CD14-positive monocyte (primary cell): ENCODE measurements at regions not wholly inside any gene's neighbourhood (a gene's known extent, or its start where the extent isn't known, plus 50 kb on each side); places are given as distances from the start of the nearest gene placed in this dataset.
A peak's percentile ranks its signal among the peaks of the same experiment; 100 is the strongest.

Experiments used
- DNase-seq, 3 donors: peaks; one replicate each; pipeline ENCODE4 v3.0.0-alpha.2; 2011 to 2022
- H2AFZ ChIP-seq: 2 replicates; pipeline ENCODE4 v1.6.0; 2012; ENCODE audit warnings: mild to moderate bottlenecking, low read depth, low read length, inconsistent platforms; ENCODE audit not compliant: insufficient read depth, poor library complexity, severe bottlenecking
- H3K27ac ChIP-seq, 2 donors: 1 replicate in 1 of 2; 2 replicates in 1 of 2; pipeline ENCODE4 v1.5.1; 2012 to 2013; ENCODE audit warnings: low read length in 2 of 2, control low read depth in 1 of 2, inconsistent platforms in 1 of 2, low read depth in 1 of 2, mild to moderate bottlenecking in 1 of 2
- H3K27me3 ChIP-seq, 2 donors: one replicate each; pipeline versions ENCODE4 v1.6.0 to v1.6.1; 2011 to 2013; ENCODE audit warnings: low read length in 2 of 2; ENCODE audit not compliant: control insufficient read depth in 2 of 2, insufficient read depth in 2 of 2
- H3K36me3 ChIP-seq, 2 donors: replicated peaks in 1 of 2; 1 replicate in 1 of 2; 2 replicates in 1 of 2; pipeline versions ENCODE4 v1.5.1 to v1.6.1; 2012 to 2013; ENCODE audit warnings: low read length in 2 of 2, control low read depth in 1 of 2, inconsistent platforms in 1 of 2, mild to moderate bottlenecking in 1 of 2; ENCODE audit not compliant: insufficient read depth in 2 of 2, control insufficient read depth in 1 of 2
- H3K4me1 ChIP-seq, 2 donors: 1 replicate in 1 of 2; 2 replicates in 1 of 2; pipeline versions ENCODE4 v1.5.1 to v1.6.1; 2012 to 2013; ENCODE audit warnings: low read length in 2 of 2, control low read depth in 1 of 2, inconsistent platforms in 1 of 2, mild to moderate bottlenecking in 1 of 2, moderate library complexity in 1 of 2; ENCODE audit not compliant: insufficient read depth in 2 of 2, control insufficient read depth in 1 of 2
- H3K4me2 ChIP-seq: replicated peaks from 2 replicates; pipeline ENCODE3; 2012; ENCODE audit warnings: low read length, moderate library complexity, mild to moderate bottlenecking; ENCODE audit not compliant: poor library complexity, severe bottlenecking; ENCODE audit errors: extremely low read depth
- H3K4me3 ChIP-seq, 3 experiments: fragments of 200-600 bp in 1 of 3; sonication (generic) in 1 of 3; replicated peaks in 1 of 3; 1 replicate in 2 of 3; 2 replicates in 1 of 3; pipeline ENCODE4 v1.5.1; 2011 to 2013; ENCODE audit warnings: low read length in 3 of 3, mild to moderate bottlenecking in 3 of 3, control low read depth in 2 of 3, low read depth in 2 of 3, inconsistent platforms in 1 of 3, moderate library complexity in 1 of 3
- H3K79me2 ChIP-seq: 2 replicates; pipeline ENCODE4 v1.6.0; 2012; ENCODE audit warnings: mild to moderate bottlenecking, control low read depth, inconsistent platforms, low read length, moderate library complexity; ENCODE audit not compliant: insufficient read depth
- H3K9ac ChIP-seq: 2 replicates; pipeline ENCODE4 v1.6.0; 2017; ENCODE audit warnings: low read length, mild to moderate bottlenecking; ENCODE audit not compliant: insufficient read depth, poor library complexity, severe bottlenecking
- H3K9me3 ChIP-seq, 2 donors: replicated peaks in 1 of 2; 1 replicate in 1 of 2; 2 replicates in 1 of 2; pipeline versions ENCODE4 v1.5.1 to v1.6.1; 2012 to 2013; ENCODE audit warnings: low read length in 2 of 2, control low read depth in 1 of 2; ENCODE audit not compliant: control insufficient read depth in 1 of 2, insufficient read depth in 1 of 2
- H4K20me1 ChIP-seq: 2 replicates; pipeline ENCODE4 v1.6.0; 2012; ENCODE audit warnings: mild to moderate bottlenecking, low read length, control low read depth, moderate library complexity; ENCODE audit not compliant: insufficient read depth
- H3K27ac Mint-ChIP-seq, 7 donors: one replicate each; pipeline ENCODE4 v1.8.0; 2020; ENCODE audit warnings: mild to moderate bottlenecking in 7 of 7, mixed read lengths in 7 of 7, moderate library complexity in 6 of 7, inconsistent platforms in 2 of 7
- H3K27me3 Mint-ChIP-seq, 3 donors: one replicate each; pipeline ENCODE4 v1.8.0; 2021 to 2022; ENCODE audit warnings: low read depth in 3 of 3, mild to moderate bottlenecking in 3 of 3, mixed read lengths in 3 of 3, moderate library complexity in 3 of 3, inconsistent platforms in 1 of 3
- H3K36me3 Mint-ChIP-seq, 2 donors: one replicate each; pipeline ENCODE4 v1.8.0; 2020; ENCODE audit warnings: mixed read lengths in 2 of 2, inconsistent platforms in 1 of 2, mild to moderate bottlenecking in 1 of 2
- H3K4me1 Mint-ChIP-seq: one replicate; pipeline ENCODE4 v1.8.0; 2020; ENCODE audit warnings: mild to moderate bottlenecking, mixed read lengths
- H3K4me3 Mint-ChIP-seq, 2 donors: one replicate each; pipeline ENCODE4 v1.8.0; 2020; ENCODE audit warnings: mild to moderate bottlenecking in 2 of 2, mixed read lengths in 2 of 2, moderate library complexity in 1 of 2
- H3K9me3 Mint-ChIP-seq, 7 donors: one replicate each; pipeline ENCODE4 v1.8.0; 2020 to 2022; ENCODE audit warnings: mixed read lengths in 7 of 7, mild to moderate bottlenecking in 6 of 7, moderate library complexity in 6 of 7, inconsistent platforms in 2 of 7
- WGBS: methylation state at CpG from one replicate; pipeline ENCODE4 v1.1.5; 2013; ENCODE audit warnings: missing lambda C conversion rate; ENCODE audit not compliant: insufficient coverage; 5-methylcytosine and 5-hydroxymethylcytosine counted together
- intact Hi-C, 2 donors: fragments of 100-400 bp; cut with micrococcal nuclease; formaldehyde crosslinking; loops; one replicate each; pipeline versions ENCODE4 v1.15.0 to v1.15.1; 2023
- TF ChIP-seq, protein P1 (sequence below): fragments of 200-600 bp; IDR thresholded peaks from one replicate; pipeline ENCODE4 v1.8.0; 2022; ENCODE audit warnings: antibody characterized with exemption, mild to moderate bottlenecking

DNA sequence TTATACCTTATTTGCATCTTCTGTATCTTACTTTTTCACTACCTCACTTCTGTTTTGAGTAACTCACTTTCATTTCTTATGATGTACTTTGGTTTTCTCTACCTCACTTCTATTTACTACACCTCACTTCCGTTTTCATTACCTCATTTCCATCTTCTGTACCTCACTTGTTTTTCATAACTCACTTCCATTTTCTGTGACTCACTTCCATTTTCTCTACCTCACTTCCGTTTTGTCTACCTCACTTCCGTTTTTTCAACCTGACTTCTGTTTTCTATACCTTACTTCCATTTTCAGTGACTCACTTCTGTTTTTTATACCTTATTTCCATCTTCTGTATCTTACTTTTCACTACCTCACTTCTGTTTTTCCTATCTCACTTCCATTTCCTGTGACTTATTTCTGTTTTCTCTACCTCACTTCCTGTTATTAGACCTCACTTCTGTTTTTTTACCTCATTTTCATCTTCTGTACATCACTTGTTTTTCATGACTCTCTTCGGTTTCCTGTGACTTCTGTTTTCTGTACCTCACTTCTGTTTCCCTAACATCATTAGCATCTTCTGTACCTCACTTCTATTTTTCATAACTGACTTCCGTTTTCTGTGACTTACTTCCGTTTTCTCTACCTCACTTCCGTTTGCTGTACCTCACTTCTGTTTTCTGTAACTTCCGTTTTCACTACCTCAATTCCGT is 493.1 kb upstream of the AKR1E2 start:
- Histone ChIP-seq H3K27ac (peak overlapping the region; percentile 30 to 72), H4K20me1 (no peaks in the 10 kb centered on the region), H3K27me3 (no peaks in the 10 kb centered on the region), H3K79me2 (no peaks in the 10 kb centered on the region), H3K4me3 (no peak overlapping the region), H3K36me3 (no peaks in the 10 kb centered on the region), H3K4me1 (no peaks in the 10 kb centered on the region), H3K9ac (no peak overlapping the region), H2AFZ (no peak overlapping the region), H3K4me2 (no peak overlapping the region), H3K9me3 (peaks cover 18 to 37% of the 10 kb centered on the region in 2 donors)
- H3K27ac Mint-ChIP-seq: no peak overlapping the region
- WGBS: 38% methylated on average over 9 of the region's 9 CpGs
- intact Hi-C loops: loop anchor here (5.0 to 10.0 kb wide), 4 partner anchors 198 to 1021 kb away; no protein-coding TSS in a partner anchor
- H3K4me1 Mint-ChIP-seq: no peaks in the 10 kb centered on the region
- TF ChIP-seq, protein P1, sequence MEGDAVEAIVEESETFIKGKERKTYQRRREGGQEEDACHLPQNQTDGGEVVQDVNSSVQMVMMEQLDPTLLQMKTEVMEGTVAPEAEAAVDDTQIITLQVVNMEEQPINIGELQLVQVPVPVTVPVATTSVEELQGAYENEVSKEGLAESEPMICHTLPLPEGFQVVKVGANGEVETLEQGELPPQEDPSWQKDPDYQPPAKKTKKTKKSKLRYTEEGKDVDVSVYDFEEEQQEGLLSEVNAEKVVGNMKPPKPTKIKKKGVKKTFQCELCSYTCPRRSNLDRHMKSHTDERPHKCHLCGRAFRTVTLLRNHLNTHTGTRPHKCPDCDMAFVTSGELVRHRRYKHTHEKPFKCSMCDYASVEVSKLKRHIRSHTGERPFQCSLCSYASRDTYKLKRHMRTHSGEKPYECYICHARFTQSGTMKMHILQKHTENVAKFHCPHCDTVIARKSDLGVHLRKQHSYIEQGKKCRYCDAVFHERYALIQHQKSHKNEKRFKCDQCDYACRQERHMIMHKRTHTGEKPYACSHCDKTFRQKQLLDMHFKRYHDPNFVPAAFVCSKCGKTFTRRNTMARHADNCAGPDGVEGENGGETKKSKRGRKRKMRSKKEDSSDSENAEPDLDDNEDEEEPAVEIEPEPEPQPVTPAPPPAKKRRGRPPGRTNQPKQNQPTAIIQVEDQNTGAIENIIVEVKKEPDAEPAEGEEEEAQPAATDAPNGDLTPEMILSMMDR: no peak
- H3K27me3 Mint-ChIP-seq: no peaks in the 10 kb centered on the region
- no peak overlapping the region for H3K4me3 Mint-ChIP-seq
- peaks cover 0 to 7% (median 4%) of the 10 kb centered on the region in 7 donors for H3K9me3 Mint-ChIP-seq
- no peaks in the 10 kb centered on the region for H3K36me3 Mint-ChIP-seq
- peak in 1 of 3 donors; percentile 16 for DNase-seq

DNA sequence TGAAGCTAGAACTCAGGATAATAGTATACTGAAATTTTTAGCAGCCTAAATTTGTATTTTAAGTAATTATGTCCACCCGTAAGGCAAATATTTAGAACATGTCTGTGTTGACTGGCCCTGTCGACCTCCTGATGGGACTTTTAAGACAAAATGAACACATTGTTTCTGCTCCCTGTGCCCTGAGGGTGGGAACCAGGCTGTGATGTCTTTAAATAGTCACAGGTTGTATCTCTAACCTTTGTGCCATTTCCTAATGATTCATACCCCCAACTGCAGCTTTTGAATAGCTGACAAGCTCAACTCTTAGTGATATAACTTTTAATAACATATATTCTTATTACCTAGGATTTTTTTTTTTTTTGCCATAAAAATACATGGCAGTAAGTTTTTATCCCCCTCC is 494.9 kb upstream of the AKR1E2 start:
- no peaks in the 10 kb centered on the region for H3K27me3 Mint-ChIP-seq
- 80% methylated on average over 2 of the region's 2 CpGs for WGBS
- intact Hi-C loops: loop anchor here (5.0 to 10.0 kb wide), 4 partner anchors 196 to 1019 kb away; no protein-coding TSS in a partner anchor

More for the DNA sequence above, 494.9 kb upstream of the AKR1E2 start:
- no peaks in the 10 kb centered on the region for H3K4me1 Mint-ChIP-seq
- TF ChIP-seq, protein P1: no peak
- H3K27ac Mint-ChIP-seq: no peak overlapping the region
- Histone ChIP-seq H3K9me3 (peaks cover 21 to 37% of the 10 kb centered on the region in 2 donors), H3K4me3 (no peak overlapping the region), H3K27me3 (no peaks in the 10 kb centered on the region), H3K4me1 (no peaks in the 10 kb centered on the region), H4K20me1 (no peaks in the 10 kb centered on the region), H3K9ac (no peak overlapping the region), H3K27ac (no peak overlapping the region), H3K36me3 (no peaks in the 10 kb centered on the region), H2AFZ (no peak overlapping the region), H3K79me2 (no peaks in the 10 kb centered on the region), H3K4me2 (no peak overlapping the region)
- no peak for DNase-seq
- peaks cover 0 to 8% (median 4%) of the 10 kb centered on the region in 7 donors for H3K9me3 Mint-ChIP-seq
- no peaks in the 10 kb centered on the region for H3K36me3 Mint-ChIP-seq
- no peak overlapping the region for H3K4me3 Mint-ChIP-seq
